Duodenal mucosa (tissue), 2 donors: ENCODE measurements at regions not wholly inside any gene's neighbourhood (a gene's known extent, or its start where the extent isn't known, plus 50 kb on each side); places are given as distances from the start of the nearest gene placed in this dataset.
"Not testable (repeated sequence)": the region's sequence is repeated elsewhere in the genome, so short reads cannot be mapped to it uniquely, and the experiment has no call there.

Experiments used
- H3K27ac ChIP-seq: one replicate; pipeline ENCODE4 v1.7.0; 2013; ENCODE audit warnings: low read depth, low read length
- H3K27me3 ChIP-seq, 2 donors: one replicate each; pipeline ENCODE4 v1.7.0; 2013; ENCODE audit warnings: low read length in 2 of 2, control low read depth in 1 of 2; ENCODE audit not compliant: insufficient read depth in 2 of 2, control insufficient read depth in 1 of 2
- H3K36me3 ChIP-seq, 2 donors: one replicate each; pipeline ENCODE4 v1.7.0; 2013; ENCODE audit warnings: low read length in 2 of 2, control low read depth in 1 of 2; ENCODE audit not compliant: insufficient read depth in 2 of 2, control insufficient read depth in 1 of 2
- H3K4me1 ChIP-seq, 2 donors: one replicate each; pipeline ENCODE4 v1.7.0; 2013; ENCODE audit warnings: low read length in 2 of 2, control low read depth in 1 of 2; ENCODE audit not compliant: insufficient read depth in 2 of 2, control insufficient read depth in 1 of 2
- H3K4me3 ChIP-seq, 2 donors: one replicate each; pipeline ENCODE4 v1.7.0; 2013; ENCODE audit warnings: low read length in 2 of 2, low read depth in 1 of 2
- H3K9ac ChIP-seq, 2 donors: one replicate each; pipeline ENCODE4 v1.7.0; 2013; ENCODE audit warnings: low read length in 2 of 2, low read depth in 1 of 2
- H3K9me3 ChIP-seq, 2 donors: one replicate each; pipeline ENCODE4 v1.7.0; 2013; ENCODE audit warnings: low read length in 2 of 2, control low read depth in 1 of 2; ENCODE audit not compliant: control insufficient read depth in 1 of 2

DNA sequence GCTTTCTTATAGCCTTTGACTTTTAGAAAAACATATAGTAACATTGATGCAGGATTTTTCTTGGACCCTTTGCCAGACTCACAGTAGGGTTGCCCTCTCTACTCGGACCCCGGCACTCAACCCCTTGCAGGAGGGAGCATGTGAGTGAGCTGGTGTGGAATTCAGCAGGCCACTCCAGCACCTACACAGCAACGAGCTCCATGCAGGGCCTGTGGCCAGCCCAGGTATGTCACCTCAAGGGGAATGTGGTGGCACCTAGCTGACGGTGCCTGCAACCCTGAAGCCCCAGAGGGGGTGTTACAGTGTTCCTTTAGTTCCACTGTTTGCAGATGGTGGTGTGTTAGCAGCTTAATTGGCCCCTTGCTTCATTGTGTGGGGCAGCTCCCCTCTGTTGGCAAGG lies 414.9 kb downstream of the KCNJ2 start:
- Histone ChIP-seq H3K9me3 (peaks cover 0 to 2% of the 10 kb centered on the region in 2 donors), H3K36me3 (no peaks in the 10 kb centered on the region), H3K27ac (no peak overlapping the region), H3K4me3 (no peak overlapping the region), H3K9ac (no peak overlapping the region), H3K27me3 (no peaks in the 10 kb centered on the region), H3K4me1 (no peaks in the 10 kb centered on the region)

DNA sequence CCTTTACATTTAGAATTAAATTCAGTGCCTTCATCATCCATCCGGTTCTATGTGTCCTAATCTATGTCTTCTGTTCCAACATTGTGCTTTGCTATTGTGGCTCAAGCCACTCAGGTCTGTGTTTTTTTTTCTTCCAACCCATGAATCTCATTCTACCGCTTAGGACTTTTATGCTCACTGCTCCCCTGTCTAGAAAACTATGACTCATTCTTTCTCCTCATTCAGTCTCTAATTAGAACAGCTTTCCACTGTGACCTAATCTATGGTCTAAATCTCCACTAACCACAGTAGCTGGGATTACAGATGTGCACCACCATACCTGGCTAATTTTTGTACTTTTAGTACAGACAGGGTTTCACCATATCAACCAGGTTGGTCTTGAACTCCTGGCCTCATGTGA lies 418.7 kb downstream of the KCNJ2 start:
- Histone ChIP-seq H3K36me3 (no peaks in the 10 kb centered on the region), H3K27me3 (no peaks in the 10 kb centered on the region), H3K4me3 (no peak overlapping the region), H3K9me3 (peaks cover 0 to 2% of the 10 kb centered on the region in 2 donors), H3K4me1 (no peaks in the 10 kb centered on the region), H3K9ac (no peak overlapping the region), H3K27ac (no peak overlapping the region)

GRCh38 chr17:70597774-70598173 lies 428.4 kb downstream of the KCNJ2 start:
- H3K9ac ChIP-seq: no peak overlapping the region
- H3K4me3 ChIP-seq: no peak overlapping the region
- no peaks in the 10 kb centered on the region for H3K9me3 ChIP-seq
- H3K27ac ChIP-seq: no peak overlapping the region
- H3K27me3 ChIP-seq: no peaks in the 10 kb centered on the region
- H3K4me1 ChIP-seq: no peaks in the 10 kb centered on the region
- no peaks in the 10 kb centered on the region for H3K36me3 ChIP-seq

GRCh38 chr17:70599198-70599597 lies 429.9 kb downstream of the KCNJ2 start:
- Histone ChIP-seq H3K4me3 (no peak overlapping the region), H3K9ac (no peak overlapping the region), H3K9me3 (no peaks in the 10 kb centered on the region), H3K36me3 (no peaks in the 10 kb centered on the region), H3K4me1 (no peaks in the 10 kb centered on the region), H3K27me3 (no peaks in the 10 kb centered on the region), H3K27ac (no peak overlapping the region)

DNA sequence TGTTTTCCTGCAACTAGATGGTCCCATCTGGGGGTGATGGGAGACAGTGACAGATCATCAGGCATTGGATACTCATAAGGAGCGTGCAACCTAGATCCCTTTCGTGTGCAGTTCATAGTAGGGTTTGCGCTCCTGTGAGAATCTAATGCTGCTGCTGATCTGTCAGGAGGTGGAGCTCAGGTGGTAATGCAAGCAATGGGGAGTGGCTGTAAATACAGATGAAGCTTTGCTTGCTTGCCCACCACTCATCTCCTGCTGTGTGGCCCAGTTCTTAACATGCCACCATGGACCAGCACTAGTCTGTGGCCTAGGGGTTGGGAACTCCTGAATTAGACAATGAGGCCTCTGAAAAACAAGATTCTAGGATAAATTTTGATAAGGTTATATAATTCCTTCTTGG lies 430.6 kb downstream of the KCNJ2 start:
- not testable (repeated sequence) for H3K9ac ChIP-seq, H3K4me3 ChIP-seq, H3K27ac ChIP-seq, H3K27me3 ChIP-seq, H3K36me3 ChIP-seq, H3K4me1 ChIP-seq, H3K9me3 ChIP-seq

DNA sequence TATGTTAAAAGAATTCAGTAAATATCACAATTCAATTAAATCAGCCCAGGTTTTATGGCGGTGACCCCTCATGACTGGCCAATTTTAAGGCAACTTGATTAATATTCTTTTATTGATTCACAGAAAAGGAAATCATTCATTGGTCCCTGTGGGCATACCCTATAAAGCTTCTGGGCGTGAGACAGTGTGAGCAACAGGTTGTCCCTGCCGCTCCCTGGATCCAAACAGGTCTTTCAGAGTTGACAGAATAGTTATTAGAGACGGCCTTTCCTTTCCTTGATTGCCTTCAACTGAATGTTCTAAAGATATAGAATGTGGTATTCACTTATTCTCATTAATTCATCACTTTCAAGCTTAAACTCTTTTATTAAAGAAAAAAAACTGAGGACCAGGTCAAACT lies 433.9 kb downstream of the KCNJ2 start:
- Histone ChIP-seq H3K9ac (no peak overlapping the region), H3K9me3 (no peaks in the 10 kb centered on the region), H3K36me3 (no peaks in the 10 kb centered on the region), H3K4me1 (no peaks in the 10 kb centered on the region), H3K27ac (no peak overlapping the region), H3K4me3 (no peak overlapping the region), H3K27me3 (no peaks in the 10 kb centered on the region)

GRCh38 chr17:70604854-70605253 lies 435.5 kb downstream of the KCNJ2 start:
- H3K9me3 ChIP-seq: no peaks in the 10 kb centered on the region
- no peak overlapping the region for H3K27ac ChIP-seq
- no peaks in the 10 kb centered on the region for H3K27me3 ChIP-seq
- no peaks in the 10 kb centered on the region for H3K36me3 ChIP-seq
- no peaks in the 10 kb centered on the region for H3K4me1 ChIP-seq
- H3K9ac ChIP-seq: no peak overlapping the region
- no peak overlapping the region for H3K4me3 ChIP-seq

DNA sequence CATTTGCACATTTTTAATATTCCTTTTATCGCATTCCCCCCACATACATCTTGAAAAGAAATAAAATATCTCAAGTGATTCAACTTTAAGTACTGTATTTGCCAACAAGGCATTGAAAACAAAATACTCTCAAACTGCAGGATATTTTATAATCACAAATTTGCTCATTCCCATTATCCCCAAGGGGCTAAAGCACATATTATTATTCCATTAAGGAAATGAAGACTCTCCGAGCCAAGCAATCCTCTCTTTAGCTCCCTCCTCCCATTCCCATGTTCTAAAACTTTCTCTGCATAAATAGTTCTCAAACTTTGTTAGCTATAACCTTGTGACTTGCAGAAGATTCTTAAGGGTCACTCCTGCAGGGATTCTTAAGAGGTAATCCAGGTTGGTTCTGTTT lies 436.8 kb downstream of the KCNJ2 start:
- Histone ChIP-seq H3K4me1 (no peaks in the 10 kb centered on the region), H3K9ac (no peak overlapping the region), H3K27ac (no peak overlapping the region), H3K9me3 (no peaks in the 10 kb centered on the region), H3K27me3 (no peaks in the 10 kb centered on the region), H3K36me3 (no peaks in the 10 kb centered on the region), H3K4me3 (no peak overlapping the region)

DNA sequence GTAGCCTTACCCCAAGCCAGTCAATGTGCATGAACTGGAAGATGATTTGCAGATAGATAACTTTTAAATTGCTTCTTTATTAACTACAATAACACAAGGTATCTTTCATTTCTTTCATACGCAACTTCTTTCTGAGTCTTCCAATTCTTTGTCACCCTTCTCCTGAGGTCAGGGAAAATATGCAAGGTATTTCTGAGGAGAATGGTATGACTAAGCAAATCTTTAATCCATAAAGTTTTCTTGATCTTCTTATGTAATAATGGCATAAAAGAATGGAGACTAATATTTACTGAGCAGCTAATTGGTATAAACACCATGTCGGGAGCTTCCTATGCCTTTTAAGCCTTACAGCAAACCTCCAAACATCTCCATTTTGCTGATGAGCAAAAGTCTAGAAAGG lies 438.9 kb downstream of the KCNJ2 start:
- H3K27me3 ChIP-seq: no peaks in the 10 kb centered on the region
- no peak overlapping the region for H3K27ac ChIP-seq
- no peaks in the 10 kb centered on the region for H3K9me3 ChIP-seq
- no peak overlapping the region for H3K9ac ChIP-seq
- H3K4me1 ChIP-seq: no peaks in the 10 kb centered on the region
- H3K4me3 ChIP-seq: no peak overlapping the region
- no peaks in the 10 kb centered on the region for H3K36me3 ChIP-seq

DNA sequence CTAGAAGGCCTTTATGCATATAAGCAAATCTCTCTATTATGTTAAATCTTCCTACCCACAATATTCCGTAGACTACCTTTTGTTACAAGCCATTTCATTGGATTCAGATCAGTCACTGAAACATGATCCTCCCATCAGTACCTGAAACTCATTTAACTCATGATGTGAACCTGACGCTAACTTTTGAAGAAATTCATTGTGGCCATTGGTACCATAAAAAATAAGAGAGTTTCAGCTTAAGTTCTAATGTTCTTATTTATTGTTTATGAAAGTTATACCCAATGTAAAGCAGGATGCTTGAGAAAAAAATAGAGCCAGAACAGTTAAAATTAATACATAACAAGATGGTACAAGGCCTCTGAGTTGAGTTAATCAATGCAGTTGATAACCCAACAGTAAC lies 439.6 kb downstream of the KCNJ2 start:
- Histone ChIP-seq H3K9ac (no peak overlapping the region), H3K36me3 (no peaks in the 10 kb centered on the region), H3K9me3 (no peaks in the 10 kb centered on the region), H3K27ac (no peak overlapping the region), H3K4me3 (no peak overlapping the region), H3K27me3 (no peaks in the 10 kb centered on the region), H3K4me1 (no peaks in the 10 kb centered on the region)

DNA sequence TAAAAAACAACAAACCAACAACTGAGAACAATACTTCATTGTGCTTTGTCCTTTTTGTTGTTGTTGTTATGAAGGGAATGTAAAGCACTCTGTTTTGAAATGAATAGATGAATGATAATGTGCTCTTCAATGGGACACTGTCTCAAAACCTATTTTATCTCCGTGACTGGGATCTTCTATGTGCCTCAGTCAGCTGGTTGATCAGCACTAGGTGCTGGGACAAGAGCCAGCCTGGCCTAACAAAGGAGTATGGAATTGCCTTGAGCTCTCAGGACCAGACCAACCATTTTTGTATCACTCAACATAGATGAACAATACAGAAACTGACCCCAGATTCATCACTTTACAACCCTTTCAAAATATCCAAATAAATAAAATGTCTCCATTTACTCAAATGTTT lies 440.2 kb downstream of the KCNJ2 start:
- Histone ChIP-seq H3K27me3 (no peaks in the 10 kb centered on the region), H3K4me3 (no peak overlapping the region), H3K4me1 (no peaks in the 10 kb centered on the region), H3K27ac (no peak overlapping the region), H3K9me3 (no peaks in the 10 kb centered on the region), H3K9ac (no peak overlapping the region), H3K36me3 (no peaks in the 10 kb centered on the region)
